SK-N-MC (cell line): ENCODE measurements at regions not wholly inside any gene's neighbourhood (a gene's known extent, or its start where the extent isn't known, plus 50 kb on each side); places are given as distances from the start of the nearest gene placed in this dataset.

Source experiments
- EZH2 ChIP-seq: fragments of 200-600 bp; sonication (generic); IDR thresholded peaks from one replicate; pipeline ENCODE4 v1.6.1; 2017; ENCODE audit warnings: antibody characterized with exemption
- FOXP2 ChIP-seq: optimal IDR thresholded peaks from 2 replicates; pipeline ENCODE3; 2011; ENCODE audit warnings: mild to moderate bottlenecking, moderate library complexity; ENCODE audit not compliant: insufficient read depth; ENCODE audit errors: extremely low read length, control extremely low read depth
- POLR2AphosphoS5 ChIP-seq: IDR thresholded peaks from 2 replicates; pipeline ENCODE4 v1.6.1; 2012; ENCODE audit warnings: mild to moderate bottlenecking, low read depth, low read length, borderline replicate concordance

- TF ChIP-seq POLR2AphosphoS5 (no peak), EZH2 (no peak), FOXP2 (no peak)
These were observed 260.0 kb downstream of the ASXL3 start for GRCh38 chr18:33838054-33838453.
